ENCODE measurements at regions not wholly inside any gene's neighbourhood (a gene's known extent, or its start where the extent isn't known, plus 50 kb on each side); places are given as distances from the start of the nearest gene placed in this dataset.

DNA sequence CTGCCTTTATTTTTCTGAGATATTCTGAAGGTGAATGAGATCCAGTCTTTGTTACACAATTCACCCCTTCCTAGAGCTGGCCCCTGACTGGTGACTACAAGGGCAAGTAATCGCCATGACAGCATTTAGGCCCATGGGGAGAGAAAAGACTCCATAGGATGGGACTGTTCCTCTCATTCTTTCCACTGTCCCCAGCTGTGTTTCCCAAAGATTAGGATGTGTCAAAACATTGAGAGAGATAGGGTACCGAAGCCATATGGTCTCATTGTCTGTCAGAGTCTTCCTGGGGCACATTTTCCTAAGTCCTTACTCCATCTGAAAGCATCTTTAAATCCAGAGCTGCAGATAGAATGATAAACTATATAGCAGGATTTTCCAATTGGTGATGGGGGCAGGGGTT lies 423.5 kb downstream of the OMA1 start:
- no peak for DNase-seq
- no peak overlapping the region for H3K4me2 ChIP-seq
- no peaks in the 10 kb centered on the region for H3K9me3 ChIP-seq (ENCODE audit: insufficient read depth, low read depth)
- H3K79me2 ChIP-seq (ENCODE audit: low read depth): no peaks in the 10 kb centered on the region
- no peak for TF ChIP-seq EZH2 (IDR thresholded peaks at IDR 0.05; ENCODE audit: low read depth)
- TF ChIP-seq, protein P1, sequence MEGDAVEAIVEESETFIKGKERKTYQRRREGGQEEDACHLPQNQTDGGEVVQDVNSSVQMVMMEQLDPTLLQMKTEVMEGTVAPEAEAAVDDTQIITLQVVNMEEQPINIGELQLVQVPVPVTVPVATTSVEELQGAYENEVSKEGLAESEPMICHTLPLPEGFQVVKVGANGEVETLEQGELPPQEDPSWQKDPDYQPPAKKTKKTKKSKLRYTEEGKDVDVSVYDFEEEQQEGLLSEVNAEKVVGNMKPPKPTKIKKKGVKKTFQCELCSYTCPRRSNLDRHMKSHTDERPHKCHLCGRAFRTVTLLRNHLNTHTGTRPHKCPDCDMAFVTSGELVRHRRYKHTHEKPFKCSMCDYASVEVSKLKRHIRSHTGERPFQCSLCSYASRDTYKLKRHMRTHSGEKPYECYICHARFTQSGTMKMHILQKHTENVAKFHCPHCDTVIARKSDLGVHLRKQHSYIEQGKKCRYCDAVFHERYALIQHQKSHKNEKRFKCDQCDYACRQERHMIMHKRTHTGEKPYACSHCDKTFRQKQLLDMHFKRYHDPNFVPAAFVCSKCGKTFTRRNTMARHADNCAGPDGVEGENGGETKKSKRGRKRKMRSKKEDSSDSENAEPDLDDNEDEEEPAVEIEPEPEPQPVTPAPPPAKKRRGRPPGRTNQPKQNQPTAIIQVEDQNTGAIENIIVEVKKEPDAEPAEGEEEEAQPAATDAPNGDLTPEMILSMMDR (conservative IDR thresholded peaks at IDR 0.05): no peak
- no peaks in the 10 kb centered on the region for H4K20me1 ChIP-seq (ENCODE audit: insufficient read depth)
- H2AFZ ChIP-seq: no peak overlapping the region
- ChIA-PET CTCF (no interaction called here), POLR2A (ENCODE audit: unreplicated experiment) (no interaction called here)
- no peaks in the 10 kb centered on the region for H3K36me3 ChIP-seq (ENCODE audit: low read depth)
- H3K9me2 ChIP-seq (ENCODE audit: insufficient read depth): no peaks in the 10 kb centered on the region; the same call in 1 of the 2 replicates
- no peaks in the 10 kb centered on the region for H3F3A ChIP-seq (ENCODE audit: insufficient read depth, low read depth)
- H3K4me3 ChIP-seq: no peak overlapping the region
- H3K27ac ChIP-seq: no peak overlapping the region
- H3K27me3 ChIP-seq (ENCODE audit: insufficient read depth, low read depth): 0 out of 2 replicates have a peak, but pooled peaks cover 3% of the 10 kb centered on the region
- no TSS peak for BruUV-seq (replicated peaks)
- intact Hi-C loops (cut with micrococcal nuclease; ENCODE audit: unreplicated experiment): no loop called here
- no peaks in the 10 kb centered on the region for H3K4me1 ChIP-seq (replicated peaks; ENCODE audit: insufficient read depth)

DNA sequence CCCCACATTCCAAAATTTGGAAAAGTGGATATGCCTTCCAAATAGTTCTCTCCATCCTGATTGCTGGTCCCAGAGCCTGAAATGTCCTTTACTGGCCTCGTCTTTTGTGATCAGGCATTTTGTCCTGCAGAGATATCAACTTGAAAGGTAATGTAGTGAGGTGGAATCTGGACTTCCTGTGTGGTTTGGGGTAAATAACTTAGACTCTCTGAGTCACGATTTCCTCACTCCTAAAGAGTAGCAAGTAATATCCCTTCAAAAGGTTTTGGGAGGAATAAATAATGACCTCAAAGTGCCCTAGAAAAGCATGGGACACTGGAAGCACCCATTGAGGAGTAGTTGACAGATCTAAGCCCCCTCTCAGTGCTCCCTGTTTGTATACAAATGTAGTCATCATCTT lies 426.6 kb downstream of the OMA1 start:
- Histone ChIP-seq H3K27ac (no peak overlapping the region), H3K4me1 (replicated peaks; ENCODE audit: insufficient read depth) (no peaks in the 10 kb centered on the region), H3F3A (ENCODE audit: insufficient read depth, low read depth) (no peaks in the 10 kb centered on the region), H3K4me3 (no peak overlapping the region), H3K27me3 (ENCODE audit: insufficient read depth, low read depth) (0 out of 2 replicates have a peak, but pooled peaks cover 3% of the 10 kb centered on the region), H3K4me2 (no peak overlapping the region), H4K20me1 (ENCODE audit: insufficient read depth) (no peaks in the 10 kb centered on the region), H3K79me2 (ENCODE audit: low read depth) (no peaks in the 10 kb centered on the region), H3K36me3 (ENCODE audit: low read depth) (no peaks in the 10 kb centered on the region), H3K9me2 (ENCODE audit: insufficient read depth) (no peaks in the 10 kb centered on the region; the same call in 1 of the 2 replicates), H3K9me3 (ENCODE audit: insufficient read depth, low read depth) (no peaks in the 10 kb centered on the region), H2AFZ (no peak overlapping the region)
- BruUV-seq (replicated peaks): no TSS peak
- no peak for DNase-seq
- ChIA-PET POLR2A (ENCODE audit: unreplicated experiment) (interaction anchor here (0.7 kb wide), 1 partner anchor 572 kb away, joined by 3 read pairs; no protein-coding TSS in a partner anchor), CTCF (no interaction called here)
- intact Hi-C loops (cut with micrococcal nuclease; ENCODE audit: unreplicated experiment): no loop called here
- no peak for TF ChIP-seq EZH2 (IDR thresholded peaks at IDR 0.05; ENCODE audit: low read depth)
- TF ChIP-seq, protein P1 (conservative IDR thresholded peaks at IDR 0.05): no peak

DNA sequence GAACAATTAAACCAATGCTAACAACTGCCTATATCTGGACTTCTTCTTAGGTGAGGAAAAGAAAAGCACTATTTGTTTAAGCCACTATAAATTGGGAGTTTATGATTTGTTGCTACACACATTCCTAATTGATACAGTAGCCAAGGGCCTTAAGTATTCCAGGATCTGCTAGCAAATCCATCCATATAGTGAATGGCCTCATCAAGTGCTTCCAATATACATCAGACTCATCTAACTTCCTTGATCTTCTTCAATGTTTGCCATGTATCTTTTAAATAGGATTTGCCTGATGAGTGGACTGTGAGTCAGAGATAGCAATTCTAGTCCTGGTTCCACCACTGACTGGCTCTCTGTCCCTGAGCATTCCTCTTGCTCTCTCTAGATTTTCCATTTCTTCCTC lies 430.2 kb downstream of the OMA1 start:
- no peak overlapping the region for H3K4me2 ChIP-seq

More for the DNA sequence above, 430.2 kb downstream of the OMA1 start:
- H4K20me1 ChIP-seq (ENCODE audit: insufficient read depth): no peaks in the 10 kb centered on the region
- H3F3A ChIP-seq (ENCODE audit: insufficient read depth, low read depth): no peaks in the 10 kb centered on the region
- H2AFZ ChIP-seq: no peak overlapping the region
- H3K36me3 ChIP-seq (ENCODE audit: low read depth): no peaks in the 10 kb centered on the region
- H3K27me3 ChIP-seq (ENCODE audit: insufficient read depth, low read depth): 0 out of 2 replicates have a peak, but pooled peaks cover 3% of the 10 kb centered on the region
- TF ChIP-seq, protein P1 (conservative IDR thresholded peaks at IDR 0.05): no peak
- TF ChIP-seq EZH2 (IDR thresholded peaks at IDR 0.05; ENCODE audit: low read depth): no peak
- H3K4me1 ChIP-seq (replicated peaks; ENCODE audit: insufficient read depth): no peaks in the 10 kb centered on the region
- DNase-seq: no peak
- intact Hi-C loops (cut with micrococcal nuclease; ENCODE audit: unreplicated experiment): no loop called here
- no peak overlapping the region for H3K27ac ChIP-seq
- H3K4me3 ChIP-seq: no peak overlapping the region
- ChIA-PET CTCF (no interaction called here), POLR2A (ENCODE audit: unreplicated experiment) (no interaction called here)
- H3K79me2 ChIP-seq (ENCODE audit: low read depth): no peaks in the 10 kb centered on the region
- H3K9me2 ChIP-seq (ENCODE audit: insufficient read depth): no peaks in the 10 kb centered on the region; the same call in 1 of the 2 replicates
- H3K9me3 ChIP-seq (ENCODE audit: insufficient read depth, low read depth): no peaks in the 10 kb centered on the region
- BruUV-seq (replicated peaks): no TSS peak

Data from PC-9 (cell line).